Neuronal stem cell (in vitro differentiated cells): ENCODE measurements at regions not wholly inside any gene's neighbourhood (a gene's known extent, or its start where the extent isn't known, plus 50 kb on each side); places are given as distances from the start of the nearest gene placed in this dataset.

Experiments used
- DNase-seq: peaks from one replicate; pipeline ENCODE4 v3.0.0-alpha.2; 2013; ENCODE audit warnings: low spot score
- H2AFZ ChIP-seq: one replicate; pipeline ENCODE4 v1.6.1; 2013; ENCODE audit warnings: mild to moderate bottlenecking, low read length, inconsistent platforms
- H2AK5ac ChIP-seq: 2 replicates; pipeline ENCODE4 v1.6.1; 2013; ENCODE audit warnings: low read depth, mild to moderate bottlenecking, inconsistent platforms, low read length, moderate library complexity, mixed read lengths
- H2BK120ac ChIP-seq: 2 replicates; pipeline ENCODE4 v1.6.1; 2013; ENCODE audit warnings: low read depth, mild to moderate bottlenecking, inconsistent platforms, low read length, moderate library complexity, mixed read lengths
- H2BK12ac ChIP-seq: one replicate; pipeline ENCODE4 v1.6.1; 2013; ENCODE audit warnings: low read length, inconsistent platforms
- H2BK15ac ChIP-seq: 2 replicates; pipeline ENCODE4 v1.6.1; 2013; ENCODE audit warnings: mild to moderate bottlenecking, low read length, inconsistent platforms, mixed read lengths
- H2BK5ac ChIP-seq: one replicate; pipeline ENCODE4 v1.6.1; 2013; ENCODE audit warnings: inconsistent platforms, mild to moderate bottlenecking, low read length, moderate library complexity
- H3K14ac ChIP-seq: one replicate; pipeline ENCODE4 v1.6.1; 2013; ENCODE audit warnings: low read length, inconsistent platforms
- H3K18ac ChIP-seq: 2 replicates; pipeline ENCODE4 v1.6.1; 2013; ENCODE audit warnings: low read length, inconsistent platforms
- H3K23ac ChIP-seq: 2 replicates; pipeline ENCODE4 v1.6.1; 2013; ENCODE audit warnings: low read depth, mild to moderate bottlenecking, mixed read lengths, low read length, inconsistent platforms; ENCODE audit not compliant: poor library complexity
- H3K27ac ChIP-seq: replicated peaks from 3 replicates; pipeline ENCODE4 v1.5.1; 2013; ENCODE audit warnings: low read length, inconsistent platforms
- H3K27me3 ChIP-seq, 3 experiments: 2 replicates each; pipeline ENCODE4 v1.6.1; 2013; ENCODE audit warnings: low read length in 3 of 3, mild to moderate bottlenecking in 2 of 3, inconsistent platforms in 1 of 3, low read depth in 1 of 3, mixed read lengths in 1 of 3, moderate library complexity in 1 of 3; ENCODE audit not compliant: control insufficient read depth in 3 of 3, insufficient read depth in 3 of 3
- H3K36me3 ChIP-seq, 2 donors: replicated peaks in 1 of 2; 2 replicates each; pipeline ENCODE4 v1.6.1; 2013; ENCODE audit warnings: low read length in 2 of 2; ENCODE audit not compliant: control insufficient read depth in 2 of 2, insufficient read depth in 2 of 2
- H3K4ac ChIP-seq: 2 replicates; pipeline ENCODE4 v1.6.1; 2013; ENCODE audit warnings: inconsistent platforms, mild to moderate bottlenecking, low read length, moderate library complexity
- H3K4me1 ChIP-seq, 2 donors: 1 replicate in 1 of 2; 2 replicates in 1 of 2; pipeline ENCODE4 v1.6.1; 2013; ENCODE audit warnings: low read length in 2 of 2, low read depth in 1 of 2; ENCODE audit not compliant: control insufficient read depth in 2 of 2, insufficient read depth in 1 of 2
- H3K4me2 ChIP-seq: one replicate; pipeline ENCODE4 v1.6.1; 2013; ENCODE audit warnings: mild to moderate bottlenecking, low read length, inconsistent platforms; ENCODE audit not compliant: insufficient read depth, poor library complexity, severe bottlenecking
- H3K4me3 ChIP-seq, 2 donors: 2 replicates each; pipeline ENCODE4 v1.5.1; 2013; ENCODE audit warnings: low read length in 2 of 2, mild to moderate bottlenecking in 2 of 2, inconsistent platforms in 1 of 2, moderate library complexity in 1 of 2
- H3K79me1 ChIP-seq: one replicate; pipeline ENCODE4 v1.6.1; 2013; ENCODE audit warnings: low read depth, mild to moderate bottlenecking, inconsistent platforms, low read length, moderate library complexity
- H3K9ac ChIP-seq: one replicate; pipeline ENCODE4 v1.6.1; 2013; ENCODE audit warnings: mild to moderate bottlenecking, low read depth, low read length, inconsistent platforms; ENCODE audit not compliant: poor library complexity
- H3K9me3 ChIP-seq, 2 donors: replicated peaks in 1 of 2; 2 replicates each; pipeline versions ENCODE3 to v1.6.1; 2013; ENCODE audit warnings: low read length in 2 of 2, mild to moderate bottlenecking in 2 of 2, inconsistent platforms in 1 of 2, low read depth in 1 of 2, mixed read lengths in 1 of 2, moderate library complexity in 1 of 2; ENCODE audit not compliant: control insufficient read depth in 2 of 2, insufficient read depth in 1 of 2
- H4K8ac ChIP-seq: one replicate; pipeline ENCODE4 v1.6.1; 2013; ENCODE audit warnings: low read depth, mild to moderate bottlenecking, inconsistent platforms, low read length, moderate library complexity
- H4K91ac ChIP-seq: one replicate; pipeline ENCODE4 v1.6.1; 2013; ENCODE audit warnings: low read length, low read depth, mild to moderate bottlenecking, inconsistent platforms; ENCODE audit not compliant: poor library complexity
- WGBS, 2 donors: extraction: QIAGEN DNeasy Blood & Tissue Kit; methylation state at CpG; one replicate each; pipeline ENCODE4 v1.1.7; 2013; ENCODE audit warnings: missing lambda C conversion rate in 2 of 2, mixed read lengths in 1 of 2; ENCODE audit not compliant: insufficient read length in 2 of 2, insufficient replicate concordance in 1 of 2; ENCODE audit errors: extremely low coverage in 2 of 2; 5-methylcytosine and 5-hydroxymethylcytosine counted together

DNA sequence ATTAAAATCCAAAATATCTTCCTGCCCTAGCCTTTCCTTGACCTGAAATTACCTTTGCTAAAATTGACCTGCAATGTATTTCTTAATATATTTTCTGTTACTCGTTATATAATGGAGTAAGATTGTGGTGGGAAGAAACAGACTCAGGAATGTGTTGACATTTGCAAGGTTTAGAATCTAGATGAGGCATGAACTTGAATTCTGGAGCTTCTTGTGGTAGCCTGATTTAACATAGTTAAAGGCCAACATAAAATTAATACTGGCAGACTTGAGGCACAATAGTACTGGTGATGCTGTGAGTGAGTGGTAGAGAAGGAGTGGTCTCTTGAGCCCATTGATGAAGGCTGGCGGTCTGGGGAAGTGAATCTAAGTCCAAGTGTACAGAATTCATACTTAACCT is 197.9 kb upstream of the SPRY1 start:
- H3K36me3 ChIP-seq = no peaks in the 10 kb centered on the region
- H4K8ac ChIP-seq = no peak overlapping the region
- H2BK120ac ChIP-seq = no peak overlapping the region
- no peak overlapping the region for H3K18ac ChIP-seq
- H3K4me3 ChIP-seq = no peak overlapping the region
- no peak overlapping the region for H2AFZ ChIP-seq
- H3K27ac ChIP-seq = no peak overlapping the region
- no peak overlapping the region for H3K4ac ChIP-seq
- H3K23ac ChIP-seq = no peak overlapping the region
- H3K14ac ChIP-seq = no peak overlapping the region
- peaks cover 0 to 3% of the 10 kb centered on the region in 2 donors for H3K4me1 ChIP-seq
- no peak overlapping the region for H2AK5ac ChIP-seq
- H4K91ac ChIP-seq = no peak overlapping the region
- no peak overlapping the region for H2BK5ac ChIP-seq
- H3K9me3 ChIP-seq = no peaks in the 10 kb centered on the region
- H3K9ac ChIP-seq = no peak overlapping the region
- H3K27me3 ChIP-seq = no peaks in the 10 kb centered on the region
- H3K4me2 ChIP-seq = no peak overlapping the region
- no peak overlapping the region for H2BK15ac ChIP-seq
- no peaks in the 10 kb centered on the region for H3K79me1 ChIP-seq
- no peak overlapping the region for H2BK12ac ChIP-seq
- no peak for DNase-seq
- WGBS, 2 donors = no CpG with 5 or more reads among the region's 2 CpGs

DNA sequence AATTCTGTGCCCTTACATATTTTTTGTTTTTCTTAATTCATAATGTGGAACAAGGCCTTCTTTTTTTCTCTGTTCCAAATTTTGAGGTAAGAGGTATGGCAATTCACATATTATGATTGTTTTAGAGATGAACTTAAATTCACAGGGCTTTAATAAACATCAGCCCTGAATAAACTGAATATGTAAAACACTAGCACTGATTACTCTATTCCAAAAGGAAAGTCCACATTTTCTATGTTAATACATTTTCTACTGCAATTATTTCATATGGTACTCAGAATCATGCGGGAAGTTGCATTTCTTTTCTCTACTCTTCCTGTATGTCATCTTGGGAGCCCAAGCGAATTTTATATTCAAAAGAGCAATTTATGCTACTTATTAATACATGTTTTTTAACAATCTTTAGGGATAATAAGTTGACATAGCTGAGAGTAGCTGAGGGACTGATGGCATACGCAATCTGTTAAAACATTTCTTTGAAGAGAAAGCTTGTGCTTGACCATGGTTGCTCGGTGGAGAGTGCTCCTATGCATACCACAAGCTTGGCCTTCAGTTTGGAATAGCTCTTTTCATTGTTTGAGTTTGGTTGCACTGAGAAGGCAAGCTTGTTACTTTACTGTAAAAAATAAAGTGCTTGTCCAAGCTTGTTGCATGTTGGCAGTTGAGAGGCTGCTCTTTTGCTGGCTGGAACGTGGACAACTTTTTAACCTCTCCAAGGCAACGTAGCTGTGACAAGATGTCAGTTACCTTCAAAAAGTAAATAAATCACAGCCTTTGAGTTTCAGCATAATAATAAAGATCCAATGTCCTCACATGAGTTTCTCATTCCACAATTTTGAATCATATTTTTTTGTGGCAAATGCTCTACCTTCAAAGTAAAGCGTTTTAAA is 196.3 kb upstream of the SPRY1 start:
- WGBS, 2 donors = no CpG with 5 or more reads among the region's 7 CpGs
- no peak for DNase-seq
- Histone ChIP-seq H3K4ac (no peak overlapping the region), H2BK12ac (no peak overlapping the region), H3K9me3 (no peaks in the 10 kb centered on the region), H3K79me1 (no peaks in the 10 kb centered on the region), H3K4me2 (no peak overlapping the region), H3K9ac (no peak overlapping the region), H2BK15ac (no peak overlapping the region), H3K4me1 (peaks cover 0 to 3% of the 10 kb centered on the region in 2 donors), H3K14ac (no peak overlapping the region), H3K18ac (no peak overlapping the region), H2AFZ (no peak overlapping the region), H3K27me3 (no peaks in the 10 kb centered on the region), H2AK5ac (no peak overlapping the region), H3K27ac (no peak overlapping the region), H4K8ac (peak overlapping the region; percentile 19), H4K91ac (no peak overlapping the region), H3K23ac (no peak overlapping the region), H2BK120ac (no peak overlapping the region), H2BK5ac (no peak overlapping the region), H3K36me3 (no peaks in the 10 kb centered on the region), H3K4me3 (no peak overlapping the region)

DNA sequence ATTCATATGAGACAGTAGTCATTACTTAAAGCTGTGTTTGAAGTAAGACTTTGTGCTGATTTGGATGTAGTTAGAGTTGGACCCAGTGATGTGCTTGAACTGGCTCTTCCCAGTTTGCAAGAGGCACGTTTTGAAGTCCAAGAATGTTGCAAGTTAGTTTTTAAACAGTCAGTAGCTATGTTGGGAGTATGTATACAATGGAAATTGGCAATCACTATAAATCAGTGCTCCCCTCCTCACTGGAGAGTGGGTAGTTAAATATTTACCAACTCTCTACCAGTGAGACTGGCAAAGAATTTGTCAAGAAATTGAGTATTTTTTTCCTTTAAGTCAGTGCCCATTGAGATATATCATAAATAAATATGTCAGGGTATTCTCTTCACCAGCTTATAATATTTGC is 191.9 kb upstream of the SPRY1 start:
- Histone ChIP-seq H2AFZ (no peak overlapping the region), H4K91ac (no peak overlapping the region), H3K4me1 (peaks cover 0 to 3% of the 10 kb centered on the region in 2 donors), H3K4me2 (no peak overlapping the region), H2BK12ac (no peak overlapping the region), H3K4ac (no peak overlapping the region), H2BK15ac (no peak overlapping the region), H3K14ac (no peak overlapping the region), H3K36me3 (no peaks in the 10 kb centered on the region), H3K27ac (no peak overlapping the region), H3K4me3 (no peak overlapping the region), H3K79me1 (no peaks in the 10 kb centered on the region), H3K9ac (no peak overlapping the region), H3K9me3 (peaks cover 0 to 2% of the 10 kb centered on the region in 2 donors), H2AK5ac (no peak overlapping the region), H3K18ac (no peak overlapping the region), H2BK5ac (no peak overlapping the region), H4K8ac (no peak overlapping the region), H3K23ac (no peak overlapping the region), H3K27me3 (no peaks in the 10 kb centered on the region), H2BK120ac (no peak overlapping the region)
- WGBS, 2 donors = no CpG with 5 or more reads among the region's 1 CpG
- DNase-seq = no peak

DNA sequence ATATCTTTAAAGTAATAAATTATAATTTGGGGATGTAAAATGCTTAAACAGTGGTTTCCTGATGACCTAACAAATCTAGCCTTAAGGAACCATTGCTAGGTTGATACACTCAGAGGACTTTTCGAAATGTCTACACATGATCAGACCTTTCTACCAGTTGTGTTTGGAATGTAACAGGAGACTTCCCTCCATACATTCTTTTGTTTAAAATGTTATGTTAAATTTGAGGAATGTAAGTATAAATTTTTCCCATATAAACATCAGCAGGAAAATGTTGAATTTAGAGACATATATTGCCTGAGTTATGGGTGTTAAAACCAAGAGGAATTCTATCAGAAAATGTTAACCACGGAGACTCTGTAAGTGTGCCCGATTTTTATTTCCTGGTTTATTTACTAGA is 190.6 kb upstream of the SPRY1 start:
- Histone ChIP-seq H3K79me1 (no peaks in the 10 kb centered on the region), H2BK5ac (no peak overlapping the region), H2BK15ac (no peak overlapping the region), H2BK12ac (no peak overlapping the region), H2AK5ac (no peak overlapping the region), H4K8ac (no peak overlapping the region), H3K23ac (no peak overlapping the region), H3K9ac (no peak overlapping the region), H4K91ac (no peak overlapping the region), H3K27me3 (no peaks in the 10 kb centered on the region), H2AFZ (no peak overlapping the region), H3K4me2 (no peak overlapping the region), H3K4me1 (no peaks in the 10 kb centered on the region), H3K4ac (no peak overlapping the region), H3K9me3 (peaks cover 2 to 3% of the 10 kb centered on the region in 2 donors), H2BK120ac (no peak overlapping the region), H3K14ac (no peak overlapping the region), H3K18ac (no peak overlapping the region), H3K4me3 (no peak overlapping the region), H3K27ac (no peak overlapping the region), H3K36me3 (no peaks in the 10 kb centered on the region)
- WGBS, 2 donors = no CpG with 5 or more reads among the region's 3 CpGs
- no peak for DNase-seq
